ENCODE measurements at regions not wholly inside any gene's neighbourhood (a gene's known extent, or its start where the extent isn't known, plus 50 kb on each side); places are given as distances from the start of the nearest gene placed in this dataset.

- no peak overlapping the region for H3K4me3 ChIP-seq (ENCODE audit: control insufficient read depth, low read depth, low read length)
- no peak for DNase-seq (ENCODE audit: low read depth)
- TF ChIP-seq, protein P1, sequence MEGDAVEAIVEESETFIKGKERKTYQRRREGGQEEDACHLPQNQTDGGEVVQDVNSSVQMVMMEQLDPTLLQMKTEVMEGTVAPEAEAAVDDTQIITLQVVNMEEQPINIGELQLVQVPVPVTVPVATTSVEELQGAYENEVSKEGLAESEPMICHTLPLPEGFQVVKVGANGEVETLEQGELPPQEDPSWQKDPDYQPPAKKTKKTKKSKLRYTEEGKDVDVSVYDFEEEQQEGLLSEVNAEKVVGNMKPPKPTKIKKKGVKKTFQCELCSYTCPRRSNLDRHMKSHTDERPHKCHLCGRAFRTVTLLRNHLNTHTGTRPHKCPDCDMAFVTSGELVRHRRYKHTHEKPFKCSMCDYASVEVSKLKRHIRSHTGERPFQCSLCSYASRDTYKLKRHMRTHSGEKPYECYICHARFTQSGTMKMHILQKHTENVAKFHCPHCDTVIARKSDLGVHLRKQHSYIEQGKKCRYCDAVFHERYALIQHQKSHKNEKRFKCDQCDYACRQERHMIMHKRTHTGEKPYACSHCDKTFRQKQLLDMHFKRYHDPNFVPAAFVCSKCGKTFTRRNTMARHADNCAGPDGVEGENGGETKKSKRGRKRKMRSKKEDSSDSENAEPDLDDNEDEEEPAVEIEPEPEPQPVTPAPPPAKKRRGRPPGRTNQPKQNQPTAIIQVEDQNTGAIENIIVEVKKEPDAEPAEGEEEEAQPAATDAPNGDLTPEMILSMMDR (IDR thresholded peaks at IDR 0.05; ENCODE audit: control insufficient read depth, insufficient read depth, low read depth, low read length, missing control alignments), result no peak
These were observed 205.2 kb upstream of the RGPD4 start for GRCh38 chr2:107621186-107622165.

DNA sequence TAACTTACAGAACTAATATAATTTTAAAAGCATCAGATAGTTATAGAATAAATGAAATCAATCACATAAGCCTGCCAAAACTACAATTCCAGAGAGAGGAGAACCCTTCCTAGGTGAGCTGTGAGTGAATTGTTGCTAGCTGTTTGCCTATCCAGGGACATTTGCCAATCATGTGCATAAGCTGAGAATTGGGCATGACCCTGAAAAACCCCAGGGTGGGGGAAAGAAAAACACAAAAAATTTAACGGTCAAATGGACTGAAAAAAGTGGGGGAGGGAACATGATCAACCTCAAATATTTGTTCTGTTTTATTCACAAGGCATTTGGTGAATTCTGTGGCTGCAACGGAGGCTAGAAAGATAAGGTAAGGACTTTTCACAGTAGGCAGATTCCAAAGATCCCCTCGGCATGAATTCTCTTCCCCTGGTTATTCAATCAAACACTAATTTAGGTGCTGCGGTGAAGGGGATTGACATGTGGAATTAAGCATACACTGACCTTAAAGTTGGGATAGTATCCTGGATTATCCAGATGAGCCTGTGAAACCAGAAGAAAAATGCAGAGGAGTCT is 203.9 kb upstream of the RGPD4 start:
- no peak for DNase-seq (ENCODE audit: low read depth)
- H3K4me3 ChIP-seq (ENCODE audit: control insufficient read depth, low read depth, low read length), result no peak overlapping the region
- TF ChIP-seq, protein P1 (IDR thresholded peaks at IDR 0.05; ENCODE audit: control insufficient read depth, insufficient read depth, low read depth, low read length, missing control alignments), result no peak

- H3K4me3 ChIP-seq (ENCODE audit: control insufficient read depth, low read depth, low read length), result no peak overlapping the region
- DNase-seq (ENCODE audit: low read depth), result no peak
- TF ChIP-seq, protein P1 (IDR thresholded peaks at IDR 0.05; ENCODE audit: control insufficient read depth, insufficient read depth, low read depth, low read length, missing control alignments), result no peak
These were observed 200.7 kb upstream of the RGPD4 start for GRCh38 chr2:107625982-107626381.

DNA sequence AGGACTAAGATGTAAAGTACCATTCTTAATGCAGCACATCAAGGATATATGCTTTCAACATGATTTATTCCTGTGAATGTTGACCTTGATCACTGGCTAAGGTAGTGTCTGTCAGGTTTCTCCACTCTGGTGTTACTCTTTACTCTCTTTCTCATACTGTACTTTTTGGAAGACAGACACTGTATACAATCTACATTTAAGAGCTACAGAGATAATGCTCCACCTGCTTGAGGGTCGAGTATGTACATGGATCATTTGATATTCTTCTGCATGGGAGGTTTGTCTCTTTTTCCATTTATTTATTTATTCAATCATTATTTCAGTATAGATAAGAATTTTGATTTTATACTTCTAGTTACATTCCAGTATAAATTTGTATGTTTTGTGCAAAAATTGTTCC is 199.5 kb upstream of the RGPD4 start:
- no peak for DNase-seq (ENCODE audit: low read depth)

GRCh38 chr2:107627926-107628325 is 198.8 kb upstream of the RGPD4 start:
- H3K4me3 ChIP-seq (ENCODE audit: control insufficient read depth, low read depth, low read length), result no peak overlapping the region
- TF ChIP-seq, protein P1 (IDR thresholded peaks at IDR 0.05; ENCODE audit: control insufficient read depth, insufficient read depth, low read depth, low read length, missing control alignments), result no peak
- no peak for DNase-seq (ENCODE audit: low read depth)

More for the DNA sequence above, 199.5 kb upstream of the RGPD4 start:
- TF ChIP-seq, protein P1 (IDR thresholded peaks at IDR 0.05; ENCODE audit: control insufficient read depth, insufficient read depth, low read depth, low read length, missing control alignments), result peak; percentile 35
- H3K4me3 ChIP-seq (ENCODE audit: control insufficient read depth, low read depth, low read length), result no peak overlapping the region

GRCh38 chr2:107633580-107634147 is 193.0 kb upstream of the RGPD4 start:
- TF ChIP-seq, protein P1 (IDR thresholded peaks at IDR 0.05; ENCODE audit: control insufficient read depth, insufficient read depth, low read depth, low read length, missing control alignments), result no peak
- DNase-seq (ENCODE audit: low read depth), result peak; percentile 74
- no peak overlapping the region for H3K4me3 ChIP-seq (ENCODE audit: control insufficient read depth, low read depth, low read length)

Data from AG09309 (cell line).